Karpas-422 (cell line): ENCODE measurements at regions not wholly inside any gene's neighbourhood (a gene's known extent, or its start where the extent isn't known, plus 50 kb on each side); places are given as distances from the start of the nearest gene placed in this dataset.

Experiments
- DNase-seq: peaks from one replicate; pipeline ENCODE4 v3.0.0-alpha.2; 2015
- H2AFZ ChIP-seq: fragments of 200-600 bp; sonication (generic); 2 replicates; pipeline ENCODE4 v1.6.1; 2014; ENCODE audit warnings: antibody characterized with exemption, low read length, mixed read lengths
- H3K27ac ChIP-seq: fragments of 200-600 bp; sonication (generic); 2 replicates; pipeline ENCODE4 v1.5.1; 2014; ENCODE audit warnings: mild to moderate bottlenecking, low read length, moderate library complexity
- H3K27me3 ChIP-seq: fragments of 200-600 bp; sonication (generic); 2 replicates; pipeline ENCODE4 v1.6.1; 2014; ENCODE audit warnings: low read length, mixed read lengths
- H3K36me3 ChIP-seq: fragments of 200-600 bp; sonication (generic); 2 replicates; pipeline ENCODE4 v1.6.1; 2014; ENCODE audit warnings: low read length, mixed read lengths; ENCODE audit not compliant: insufficient read depth
- H3K4me1 ChIP-seq: fragments of 200-600 bp; sonication (generic); 2 replicates; pipeline ENCODE4 v1.6.1; 2014; ENCODE audit warnings: mild to moderate bottlenecking, low read length, mixed read lengths
- H3K4me2 ChIP-seq: fragments of 200-600 bp; sonication (generic); 2 replicates; pipeline ENCODE4 v1.6.1; 2014; ENCODE audit warnings: low read length, low read depth, mild to moderate bottlenecking; ENCODE audit not compliant: poor library complexity, severe bottlenecking
- H3K4me3 ChIP-seq: fragments of 200-600 bp; sonication (generic); 2 replicates; pipeline ENCODE4 v1.5.1; 2014; ENCODE audit warnings: mild to moderate bottlenecking, antibody characterized with exemption, low read length, mixed read lengths
- H3K79me2 ChIP-seq: fragments of 200-600 bp; sonication (generic); 2 replicates; pipeline ENCODE4 v1.6.1; 2014; ENCODE audit warnings: mild to moderate bottlenecking, low read length, mixed read lengths
- H3K9ac ChIP-seq: fragments of 200-600 bp; sonication (generic); 2 replicates; pipeline ENCODE4 v1.6.0; 2014; ENCODE audit warnings: low read length
- H3K9me2 ChIP-seq: fragments of 200-600 bp; sonication (generic), shearing (Covaris generic); replicated peaks from 2 replicates; pipeline ENCODE4 v1.6.0; 2014; ENCODE audit warnings: mild to moderate bottlenecking, low read length, moderate library complexity; ENCODE audit not compliant: insufficient read depth
- H3K9me3 ChIP-seq: fragments of 300-700, 200-600 bp; sonication (generic); 2 replicates; pipeline ENCODE4 v1.6.1; 2014; ENCODE audit warnings: low read length, mixed read lengths
- H4K20me1 ChIP-seq: fragments of 200-600 bp; sonication (generic); 2 replicates; pipeline ENCODE4 v1.6.1; 2014; ENCODE audit warnings: mild to moderate bottlenecking, antibody characterized with exemption, low read length, low read depth; ENCODE audit not compliant: insufficient read depth

GRCh38 chr3:99131876-99132275, 230.4 kb upstream of the DCBLD2 start:
- no peaks in the 10 kb centered on the region for H4K20me1 ChIP-seq
- H3K79me2 ChIP-seq, result no peaks in the 10 kb centered on the region
- H3K4me3 ChIP-seq, result no peak overlapping the region
- no peak overlapping the region for H3K4me2 ChIP-seq
- no peaks in the 10 kb centered on the region for H3K9me3 ChIP-seq
- no peaks in the 10 kb centered on the region for H3K9me2 ChIP-seq
- H3K27ac ChIP-seq, result no peak overlapping the region
- no peaks in the 10 kb centered on the region for H3K4me1 ChIP-seq
- H3K27me3 ChIP-seq, result no peaks in the 10 kb centered on the region
- H2AFZ ChIP-seq, result no peak overlapping the region
- no peak for DNase-seq
- no peaks in the 10 kb centered on the region for H3K36me3 ChIP-seq
- H3K9ac ChIP-seq, result no peak overlapping the region

GRCh38 chr3:99128725-99129505, 227.4 kb upstream of the DCBLD2 start:
- Histone ChIP-seq H3K9me3 (no peaks in the 10 kb centered on the region), H3K4me3 (no peak overlapping the region), H3K27me3 (no peaks in the 10 kb centered on the region), H3K4me2 (no peak overlapping the region), H3K36me3 (no peaks in the 10 kb centered on the region), H3K4me1 (no peaks in the 10 kb centered on the region), H3K9me2 (no peaks in the 10 kb centered on the region), H2AFZ (no peak overlapping the region), H3K79me2 (no peaks in the 10 kb centered on the region), H3K9ac (no peak overlapping the region), H4K20me1 (no peaks in the 10 kb centered on the region), H3K27ac (no peak overlapping the region)
- DNase-seq, result no peak

GRCh38 chr3:99128235-99128634, 226.7 kb upstream of the DCBLD2 start:
- Histone ChIP-seq H3K9me2 (no peaks in the 10 kb centered on the region), H3K4me2 (no peak overlapping the region), H3K9me3 (no peaks in the 10 kb centered on the region)

GRCh38 chr3:99126316-99126715, 224.8 kb upstream of the DCBLD2 start:
- Histone ChIP-seq H2AFZ (no peak overlapping the region), H3K9me3 (no peaks in the 10 kb centered on the region), H3K9ac (no peak overlapping the region), H3K4me2 (no peak overlapping the region), H3K4me1 (no peaks in the 10 kb centered on the region), H3K9me2 (no peaks in the 10 kb centered on the region), H3K79me2 (no peaks in the 10 kb centered on the region), H3K4me3 (no peak overlapping the region), H3K27ac (no peak overlapping the region), H3K36me3 (no peaks in the 10 kb centered on the region), H4K20me1 (no peaks in the 10 kb centered on the region), H3K27me3 (no peaks in the 10 kb centered on the region)
- no peak for DNase-seq

More at GRCh38 chr3:99128235-99128634, 226.7 kb upstream of the DCBLD2 start:
- H3K27me3 ChIP-seq, result no peaks in the 10 kb centered on the region
- no peaks in the 10 kb centered on the region for H4K20me1 ChIP-seq
- no peak overlapping the region for H3K9ac ChIP-seq
- no peak overlapping the region for H3K27ac ChIP-seq
- H2AFZ ChIP-seq, result no peak overlapping the region
- no peaks in the 10 kb centered on the region for H3K36me3 ChIP-seq
- no peaks in the 10 kb centered on the region for H3K4me1 ChIP-seq
- DNase-seq, result no peak
- H3K79me2 ChIP-seq, result no peaks in the 10 kb centered on the region
- H3K4me3 ChIP-seq, result no peak overlapping the region

DNA sequence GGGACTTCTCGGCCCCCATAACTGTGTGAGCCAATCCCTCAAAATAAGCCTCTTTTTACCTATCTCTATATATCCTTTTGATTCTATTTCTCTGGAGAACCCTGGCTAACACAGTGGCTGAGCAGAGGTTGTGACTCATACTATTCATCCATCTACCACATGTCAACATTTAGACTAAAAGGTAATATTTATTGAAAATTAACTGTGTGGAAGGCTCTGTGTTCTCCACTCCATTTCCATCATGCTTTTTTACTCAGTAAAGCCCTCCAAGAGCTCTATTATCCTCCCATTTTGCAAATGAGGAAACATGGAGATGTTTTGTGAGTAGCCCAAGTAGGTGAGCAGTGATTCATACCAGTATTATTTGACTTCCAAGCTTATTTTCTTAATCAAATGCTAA, 217.9 kb upstream of the DCBLD2 start:
- H3K27ac ChIP-seq, result no peak overlapping the region
- no peaks in the 10 kb centered on the region for H4K20me1 ChIP-seq

GRCh38 chr3:99118381-99118780, 216.9 kb upstream of the DCBLD2 start:
- Histone ChIP-seq H3K9me2 (no peaks in the 10 kb centered on the region), H3K4me1 (no peaks in the 10 kb centered on the region), H3K79me2 (no peaks in the 10 kb centered on the region), H3K9me3 (no peaks in the 10 kb centered on the region), H3K27me3 (no peaks in the 10 kb centered on the region), H4K20me1 (no peaks in the 10 kb centered on the region), H3K9ac (no peak overlapping the region), H3K27ac (no peak overlapping the region), H3K4me2 (no peak overlapping the region), H3K4me3 (no peak overlapping the region), H2AFZ (no peak overlapping the region), H3K36me3 (no peaks in the 10 kb centered on the region)
- no peak for DNase-seq

More for the DNA sequence above, 217.9 kb upstream of the DCBLD2 start:
- no peak for DNase-seq
- no peak overlapping the region for H2AFZ ChIP-seq
- no peak overlapping the region for H3K4me2 ChIP-seq
- no peaks in the 10 kb centered on the region for H3K79me2 ChIP-seq
- H3K36me3 ChIP-seq, result no peaks in the 10 kb centered on the region
- H3K9me3 ChIP-seq, result no peaks in the 10 kb centered on the region
- H3K27me3 ChIP-seq, result no peaks in the 10 kb centered on the region
- H3K4me1 ChIP-seq, result no peaks in the 10 kb centered on the region
- no peak overlapping the region for H3K4me3 ChIP-seq
- no peak overlapping the region for H3K9ac ChIP-seq
- no peaks in the 10 kb centered on the region for H3K9me2 ChIP-seq

GRCh38 chr3:99114565-99115291, 213.2 kb upstream of the DCBLD2 start:
- Histone ChIP-seq H3K79me2 (no peaks in the 10 kb centered on the region), H3K4me2 (no peak overlapping the region), H3K27ac (no peak overlapping the region), H3K9me3 (no peaks in the 10 kb centered on the region), H3K4me3 (no peak overlapping the region), H3K9ac (no peak overlapping the region), H3K9me2 (no peaks in the 10 kb centered on the region), H3K36me3 (no peaks in the 10 kb centered on the region), H3K27me3 (no peaks in the 10 kb centered on the region), H3K4me1 (no peaks in the 10 kb centered on the region), H2AFZ (no peak overlapping the region), H4K20me1 (no peaks in the 10 kb centered on the region)
- DNase-seq, result peak; percentile 61

DNA sequence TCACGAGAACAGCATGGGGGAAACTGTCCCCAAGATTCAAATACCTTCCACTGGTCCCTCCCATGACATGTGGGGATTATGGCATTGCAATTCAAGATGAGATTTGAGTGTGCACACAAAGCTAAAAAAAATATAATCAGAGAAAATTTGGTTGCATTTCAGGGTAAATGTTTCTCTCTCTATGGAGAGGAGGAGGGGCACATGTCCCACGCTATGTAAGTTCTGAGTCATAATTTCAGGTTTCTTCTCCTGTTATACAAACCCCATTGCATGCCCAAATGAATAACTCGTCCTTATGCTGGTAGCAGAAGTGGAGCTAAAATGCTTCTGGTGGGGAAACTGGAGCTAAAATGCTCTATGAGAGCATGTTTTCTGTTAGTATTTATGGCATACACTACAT, 209.7 kb upstream of the DCBLD2 start:
- H3K79me2 ChIP-seq, result no peaks in the 10 kb centered on the region

More for the DNA sequence above, 209.7 kb upstream of the DCBLD2 start:
- no peak overlapping the region for H3K4me3 ChIP-seq
- no peak overlapping the region for H3K4me2 ChIP-seq
- no peaks in the 10 kb centered on the region for H4K20me1 ChIP-seq
- no peak overlapping the region for H3K9ac ChIP-seq
- H3K36me3 ChIP-seq, result no peaks in the 10 kb centered on the region
- H2AFZ ChIP-seq, result no peak overlapping the region
- no peak for DNase-seq
- H3K27me3 ChIP-seq, result no peaks in the 10 kb centered on the region
- H3K4me1 ChIP-seq, result no peaks in the 10 kb centered on the region
- no peak overlapping the region for H3K27ac ChIP-seq
- no peaks in the 10 kb centered on the region for H3K9me2 ChIP-seq
- no peaks in the 10 kb centered on the region for H3K9me3 ChIP-seq
